ENCODE measurements at regions not wholly inside any gene's neighbourhood (a gene's known extent, or its start where the extent isn't known, plus 50 kb on each side); places are given as distances from the start of the nearest gene placed in this dataset.

- Histone ChIP-seq H3K27ac (ENCODE audit: low read depth, low read length) (no peak overlapping the region), H2AFZ (ENCODE audit: low read length, unreplicated experiment) (no peak overlapping the region), H3K79me2 (ENCODE audit: control insufficient read depth, insufficient read depth, low read length, unreplicated experiment) (no peaks in the 10 kb centered on the region), H3K4me3 (ENCODE audit: low read depth, low read length) (no peak overlapping the region), H3K27me3 (ENCODE audit: insufficient read depth, low read length) (0 out of 2 replicates have a peak, but pooled peaks cover 3% of the 10 kb centered on the region), H3K36me3 (ENCODE audit: insufficient read depth, low read length) (no peaks in the 10 kb centered on the region), H3K4me1 (ENCODE audit: control insufficient read depth, insufficient read depth, low read length, unreplicated experiment) (no peaks in the 10 kb centered on the region)
These were observed 83.2 kb downstream of the FOXL3 start for GRCh38 chr7:372932-373791.

GRCh38 chr7:373818-374705 lies 84.1 kb downstream of the FOXL3 start:
- Histone ChIP-seq H3K79me2 (ENCODE audit: control insufficient read depth, insufficient read depth, low read length, unreplicated experiment) (no peaks in the 10 kb centered on the region), H3K27ac (ENCODE audit: low read depth, low read length) (no peak overlapping the region), H3K4me1 (ENCODE audit: control insufficient read depth, insufficient read depth, low read length, unreplicated experiment) (no peaks in the 10 kb centered on the region), H3K27me3 (ENCODE audit: insufficient read depth, low read length) (0 out of 2 replicates have a peak, but pooled peaks cover 5% of the 10 kb centered on the region), H3K36me3 (ENCODE audit: insufficient read depth, low read length) (no peaks in the 10 kb centered on the region), H3K4me3 (ENCODE audit: low read depth, low read length) (no peak overlapping the region), H2AFZ (ENCODE audit: low read length, unreplicated experiment) (no peak overlapping the region)

- H3K27ac ChIP-seq (ENCODE audit: low read depth, low read length): no peak overlapping the region
- no peaks in the 10 kb centered on the region for H3K4me1 ChIP-seq (ENCODE audit: control insufficient read depth, insufficient read depth, low read length, unreplicated experiment)
- no peaks in the 10 kb centered on the region for H3K36me3 ChIP-seq (ENCODE audit: insufficient read depth, low read length)
- no peak overlapping the region for H2AFZ ChIP-seq (ENCODE audit: low read length, unreplicated experiment)
- no peak overlapping the region for H3K4me3 ChIP-seq (ENCODE audit: low read depth, low read length)
- H3K79me2 ChIP-seq (ENCODE audit: control insufficient read depth, insufficient read depth, low read length, unreplicated experiment): no peaks in the 10 kb centered on the region
- H3K27me3 ChIP-seq (ENCODE audit: insufficient read depth, low read length): peaks cover 12% of the 10 kb centered on the region; the same call in 1 of the 2 replicates
These were observed 84.8 kb downstream of the FOXL3 start for GRCh38 chr7:374706-375311.

GRCh38 chr7:375321-375831 lies 85.4 kb downstream of the FOXL3 start:
- no peak overlapping the region for H2AFZ ChIP-seq (ENCODE audit: low read length, unreplicated experiment)
- no peak overlapping the region for H3K27ac ChIP-seq (ENCODE audit: low read depth, low read length)
- no peaks in the 10 kb centered on the region for H3K79me2 ChIP-seq (ENCODE audit: control insufficient read depth, insufficient read depth, low read length, unreplicated experiment)
- no peaks in the 10 kb centered on the region for H3K4me1 ChIP-seq (ENCODE audit: control insufficient read depth, insufficient read depth, low read length, unreplicated experiment)
- H3K4me3 ChIP-seq (ENCODE audit: low read depth, low read length): no peak overlapping the region
- H3K27me3 ChIP-seq (ENCODE audit: insufficient read depth, low read length): peaks cover 17% of the 10 kb centered on the region; the same call in 1 of the 2 replicates
- H3K36me3 ChIP-seq (ENCODE audit: insufficient read depth, low read length): no peaks in the 10 kb centered on the region

GRCh38 chr7:375901-376305 lies 85.9 kb downstream of the FOXL3 start:
- Histone ChIP-seq H3K27ac (ENCODE audit: low read depth, low read length) (no peak overlapping the region), H3K27me3 (ENCODE audit: insufficient read depth, low read length) (peaks cover 17% of the 10 kb centered on the region; the same call in 1 of the 2 replicates), H3K79me2 (ENCODE audit: control insufficient read depth, insufficient read depth, low read length, unreplicated experiment) (no peaks in the 10 kb centered on the region), H3K4me3 (ENCODE audit: low read depth, low read length) (no peak overlapping the region), H2AFZ (ENCODE audit: low read length, unreplicated experiment) (no peak overlapping the region), H3K4me1 (ENCODE audit: control insufficient read depth, insufficient read depth, low read length, unreplicated experiment) (no peaks in the 10 kb centered on the region), H3K36me3 (ENCODE audit: insufficient read depth, low read length) (no peaks in the 10 kb centered on the region)

GRCh38 chr7:376306-377079 lies 86.5 kb downstream of the FOXL3 start:
- Histone ChIP-seq H3K4me3 (ENCODE audit: low read depth, low read length) (no peak overlapping the region), H2AFZ (ENCODE audit: low read length, unreplicated experiment) (no peak overlapping the region), H3K4me1 (ENCODE audit: control insufficient read depth, insufficient read depth, low read length, unreplicated experiment) (no peaks in the 10 kb centered on the region), H3K27me3 (ENCODE audit: insufficient read depth, low read length) (peaks cover 17% of the 10 kb centered on the region; the same call in 1 of the 2 replicates), H3K79me2 (ENCODE audit: control insufficient read depth, insufficient read depth, low read length, unreplicated experiment) (no peaks in the 10 kb centered on the region), H3K27ac (ENCODE audit: low read depth, low read length) (no peak overlapping the region), H3K36me3 (ENCODE audit: insufficient read depth, low read length) (no peaks in the 10 kb centered on the region)

GRCh38 chr7:377080-378040 lies 87.4 kb downstream of the FOXL3 start:
- H3K4me1 ChIP-seq (ENCODE audit: control insufficient read depth, insufficient read depth, low read length, unreplicated experiment): no peaks in the 10 kb centered on the region
- no peaks in the 10 kb centered on the region for H3K36me3 ChIP-seq (ENCODE audit: insufficient read depth, low read length)
- no peaks in the 10 kb centered on the region for H3K79me2 ChIP-seq (ENCODE audit: control insufficient read depth, insufficient read depth, low read length, unreplicated experiment)
- no peak overlapping the region for H3K4me3 ChIP-seq (ENCODE audit: low read depth, low read length)
- peaks cover 21% of the 10 kb centered on the region for H3K27me3 ChIP-seq (ENCODE audit: insufficient read depth, low read length)
- H3K27ac ChIP-seq (ENCODE audit: low read depth, low read length): no peak overlapping the region
- no peak overlapping the region for H2AFZ ChIP-seq (ENCODE audit: low read length, unreplicated experiment)

- Histone ChIP-seq H3K4me3 (ENCODE audit: low read depth, low read length) (no peak overlapping the region), H2AFZ (ENCODE audit: low read length, unreplicated experiment) (no peak overlapping the region), H3K36me3 (ENCODE audit: insufficient read depth, low read length) (no peaks in the 10 kb centered on the region), H3K4me1 (ENCODE audit: control insufficient read depth, insufficient read depth, low read length, unreplicated experiment) (no peaks in the 10 kb centered on the region), H3K27ac (ENCODE audit: low read depth, low read length) (no peak overlapping the region), H3K27me3 (ENCODE audit: insufficient read depth, low read length) (peaks cover 28% of the 10 kb centered on the region), H3K79me2 (ENCODE audit: control insufficient read depth, insufficient read depth, low read length, unreplicated experiment) (no peaks in the 10 kb centered on the region)
These were observed 88.1 kb downstream of the FOXL3 start for GRCh38 chr7:378041-378420.
